ENCODE measurements at regions not wholly inside any gene's neighbourhood (a gene's known extent, or its start where the extent isn't known, plus 50 kb on each side); places are given as distances from the start of the nearest gene placed in this dataset.

DNA sequence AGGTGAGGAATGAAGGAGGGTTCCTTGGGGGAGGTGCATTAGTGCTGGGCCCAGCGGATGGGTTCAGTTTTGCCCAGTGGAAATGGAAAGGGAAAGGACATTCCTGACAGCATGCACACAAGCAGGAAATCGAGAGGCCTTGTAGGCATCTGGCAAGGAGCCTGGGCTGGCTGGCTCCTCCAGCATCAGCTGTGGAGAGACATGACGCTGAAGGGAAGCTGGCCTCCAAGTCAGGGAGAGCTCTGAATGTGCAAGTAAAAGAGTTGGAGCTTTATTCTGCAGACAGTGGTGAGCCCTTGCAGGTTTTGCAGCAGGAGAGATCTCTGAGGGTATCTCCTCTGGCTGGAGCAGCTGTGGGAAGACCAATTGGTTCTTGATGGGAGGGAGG, 154.3 kb downstream of the MRPL14 start (continued):
- TF ChIP-seq CBX3 (IDR thresholded peaks at IDR 0.05; ENCODE audit: low read depth): no peak
- TF ChIP-seq, protein P1, sequence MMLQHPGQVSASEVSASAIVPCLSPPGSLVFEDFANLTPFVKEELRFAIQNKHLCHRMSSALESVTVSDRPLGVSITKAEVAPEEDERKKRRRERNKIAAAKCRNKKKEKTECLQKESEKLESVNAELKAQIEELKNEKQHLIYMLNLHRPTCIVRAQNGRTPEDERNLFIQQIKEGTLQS (IDR thresholded peaks at IDR 0.05): no peak
- TF ChIP-seq EZH2 (IDR thresholded peaks at IDR 0.05): no peak
- no peak for TF ChIP-seq JUND (IDR thresholded peaks at IDR 0.05)
- TF ChIP-seq FOSL1 (IDR thresholded peaks at IDR 0.05; ENCODE audit: low read depth): no peak
- TF ChIP-seq TCF7L2 (IDR thresholded peaks at IDR 0.05; ENCODE audit: borderline replicate concordance, extremely low read depth, insufficient read depth, insufficient read length): no peak

DNA sequence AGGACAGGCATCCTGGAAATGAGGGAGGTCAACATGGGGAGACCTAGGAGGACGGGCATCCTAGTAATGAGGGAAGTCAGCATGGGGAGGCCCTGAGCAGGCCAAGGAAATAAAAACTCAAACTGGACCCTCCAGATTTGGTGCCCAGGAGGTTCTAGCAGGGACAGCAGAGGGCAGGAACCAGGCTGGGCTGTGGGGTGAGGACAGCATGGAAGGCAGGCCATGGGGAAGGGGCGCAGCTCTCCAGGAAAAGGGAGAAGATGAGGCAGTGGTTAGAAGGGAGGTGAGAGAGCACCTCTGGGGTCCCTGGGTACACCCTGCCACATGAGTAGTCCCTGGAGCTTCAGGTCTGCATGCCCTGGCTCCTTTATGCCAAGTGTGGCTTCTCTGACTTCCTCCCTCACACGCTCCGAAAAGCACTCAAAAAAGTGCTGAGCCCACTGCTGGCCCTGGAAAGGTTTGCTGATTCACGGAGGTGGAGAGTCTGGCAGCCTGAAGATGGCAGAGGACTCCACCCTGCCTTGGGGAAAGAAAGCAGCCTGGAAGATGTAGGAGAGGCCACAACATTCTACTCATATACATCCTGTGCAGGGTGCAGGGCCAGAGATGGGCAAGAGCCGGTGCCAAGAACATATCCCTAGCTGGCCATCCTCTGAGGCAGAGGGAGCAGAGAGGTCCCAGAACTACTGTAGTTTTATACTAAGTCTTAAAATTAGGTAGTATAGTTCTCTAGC, 154.9 kb downstream of the MRPL14 start:
- ChIA-PET RAD21 (ENCODE audit: low non-redundant PET in 1 of 2, low total read pairs in 2 of 2, uncharacterized antibody in 2 of 2, unreplicated experiment in 2 of 2) (no interaction called here), POLR2A (no interaction called here), CTCF (no interaction called here)
- BruUV-seq (replicated peaks): no TSS peak
- H2AFZ ChIP-seq (ENCODE audit: low read depth, low read length, poor library complexity, severe bottlenecking): no peak overlapping the region
- H3K27me3 ChIP-seq (ENCODE audit: insufficient read depth, low read length): no peaks in the 10 kb centered on the region
- no peaks in the 10 kb centered on the region for H3K9me3 ChIP-seq (ENCODE audit: control insufficient read depth in 1 of 2, insufficient read depth in 1 of 2, low read depth in 1 of 2, low read length in 2 of 2)
- intact Hi-C loops (cut with micrococcal nuclease): no loop called here
- no peaks in the 10 kb centered on the region for H3K36me3 ChIP-seq (ENCODE audit: control insufficient read depth in 1 of 2, insufficient read depth in 2 of 2, low read length in 2 of 2)
- H3K4me3 ChIP-seq (replicated peaks in 1 of 2; ENCODE audit: low read depth in 1 of 2, low read length in 2 of 2): no peak overlapping the region
- DNase-seq (ENCODE audit: low read depth, low spot score) (no peak), ATAC-seq (no peak)
- TF ChIP-seq ELF1 (IDR thresholded peaks at IDR 0.05; ENCODE audit: borderline replicate concordance, low read depth): no peak
- TF ChIP-seq, protein P1 (IDR thresholded peaks at IDR 0.05): no peak
- no peak for TF ChIP-seq YY1 (IDR thresholded peaks at IDR 0.05; ENCODE audit: extremely low read depth, insufficient replicate concordance, low read depth, low read length)
- no peak for TF ChIP-seq POLR2AphosphoS5 (IDR thresholded peaks at IDR 0.05; ENCODE audit: low read depth, low read length)
- TF ChIP-seq, protein P2, sequence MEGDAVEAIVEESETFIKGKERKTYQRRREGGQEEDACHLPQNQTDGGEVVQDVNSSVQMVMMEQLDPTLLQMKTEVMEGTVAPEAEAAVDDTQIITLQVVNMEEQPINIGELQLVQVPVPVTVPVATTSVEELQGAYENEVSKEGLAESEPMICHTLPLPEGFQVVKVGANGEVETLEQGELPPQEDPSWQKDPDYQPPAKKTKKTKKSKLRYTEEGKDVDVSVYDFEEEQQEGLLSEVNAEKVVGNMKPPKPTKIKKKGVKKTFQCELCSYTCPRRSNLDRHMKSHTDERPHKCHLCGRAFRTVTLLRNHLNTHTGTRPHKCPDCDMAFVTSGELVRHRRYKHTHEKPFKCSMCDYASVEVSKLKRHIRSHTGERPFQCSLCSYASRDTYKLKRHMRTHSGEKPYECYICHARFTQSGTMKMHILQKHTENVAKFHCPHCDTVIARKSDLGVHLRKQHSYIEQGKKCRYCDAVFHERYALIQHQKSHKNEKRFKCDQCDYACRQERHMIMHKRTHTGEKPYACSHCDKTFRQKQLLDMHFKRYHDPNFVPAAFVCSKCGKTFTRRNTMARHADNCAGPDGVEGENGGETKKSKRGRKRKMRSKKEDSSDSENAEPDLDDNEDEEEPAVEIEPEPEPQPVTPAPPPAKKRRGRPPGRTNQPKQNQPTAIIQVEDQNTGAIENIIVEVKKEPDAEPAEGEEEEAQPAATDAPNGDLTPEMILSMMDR (IDR thresholded peaks at IDR 0.05 in 2 of 3, conservative IDR thresholded peaks at IDR 0.05 in 1 of 3; ENCODE audit: borderline replicate concordance in 1 of 3, insufficient read depth in 1 of 3, low read depth in 2 of 3, low read length in 2 of 3): no peak
- TF ChIP-seq SIN3A (IDR thresholded peaks at IDR 0.05; ENCODE audit: low read depth): no peak
- no peak for TF ChIP-seq JUND (IDR thresholded peaks at IDR 0.05)
- H3K79me2 ChIP-seq (ENCODE audit: insufficient read depth, low read length): no peaks in the 10 kb centered on the region
- no peak overlapping the region for H3K27ac ChIP-seq (ENCODE audit: low read depth, low read length)
- no peaks in the 10 kb centered on the region for H4K20me1 ChIP-seq (ENCODE audit: insufficient read depth)
- no peaks in the 10 kb centered on the region for H3K9me2 ChIP-seq (ENCODE audit: insufficient read depth)
- H3K4me1 ChIP-seq (ENCODE audit: control insufficient read depth in 1 of 2, insufficient read depth in 2 of 2, low read length in 2 of 2): no peaks in the 10 kb centered on the region
- H3K4me2 ChIP-seq (ENCODE audit: low read length): no peak overlapping the region
- H3K9ac ChIP-seq (ENCODE audit: low read length): no peak overlapping the region

Data from HCT116 (cell line).